ENCODE measurements at regions not wholly inside any gene's neighbourhood (a gene's known extent, or its start where the extent isn't known, plus 50 kb on each side); places are given as distances from the start of the nearest gene placed in this dataset.

GRCh38 chr19:29415507-29415906 lies 110.3 kb upstream of the VSTM2B start:
- DNase-seq (ENCODE audit: extremely low spot score, insufficient read length, low read depth) (no peak), FAIRE-seq (no peak)

- FAIRE-seq (no peak), DNase-seq (ENCODE audit: extremely low spot score, insufficient read length, low read depth) (no peak)
Observed at GRCh38 chr19:29417048-29417447, 108.7 kb upstream of the VSTM2B start.

GRCh38 chr19:29418201-29418600 lies 107.6 kb upstream of the VSTM2B start:
- no peak for FAIRE-seq
- no peak for DNase-seq (ENCODE audit: extremely low spot score, insufficient read length, low read depth)

- DNase-seq (ENCODE audit: extremely low spot score, insufficient read length, low read depth) (no peak), FAIRE-seq (no peak)
Observed at GRCh38 chr19:29420065-29420464, 105.7 kb upstream of the VSTM2B start.

- no peak for FAIRE-seq
- DNase-seq (ENCODE audit: extremely low spot score, insufficient read length, low read depth) = no peak
Observed at GRCh38 chr19:29420482-29421195, 105.2 kb upstream of the VSTM2B start.

GRCh38 chr19:29421196-29421545 lies 104.6 kb upstream of the VSTM2B start:
- no peak for DNase-seq (ENCODE audit: extremely low spot score, insufficient read length, low read depth)
- no peak for FAIRE-seq

GRCh38 chr19:29422047-29422446 lies 103.7 kb upstream of the VSTM2B start:
- no peak for FAIRE-seq
- DNase-seq (ENCODE audit: extremely low spot score, insufficient read length, low read depth) = no peak

- no peak for FAIRE-seq
Observed at GRCh38 chr19:29422486-29423085, 103.2 kb upstream of the VSTM2B start.

GRCh38 chr19:29428071-29428470 lies 97.7 kb upstream of the VSTM2B start:
- FAIRE-seq (no peak), DNase-seq (ENCODE audit: extremely low spot score, insufficient read length, low read depth) (no peak)

More at GRCh38 chr19:29422486-29423085, 103.2 kb upstream of the VSTM2B start:
- DNase-seq (ENCODE audit: extremely low spot score, insufficient read length, low read depth) = no peak

- no peak for DNase-seq (ENCODE audit: extremely low spot score, insufficient read length, low read depth)
- no peak for FAIRE-seq
Observed at GRCh38 chr19:29429021-29429420, 96.8 kb upstream of the VSTM2B start.

- FAIRE-seq (no peak), DNase-seq (ENCODE audit: extremely low spot score, insufficient read length, low read depth) (no peak)
Observed at GRCh38 chr19:29429581-29429980, 96.2 kb upstream of the VSTM2B start.

GRCh38 chr19:29431332-29431731 lies 94.5 kb upstream of the VSTM2B start:
- FAIRE-seq (no peak), DNase-seq (ENCODE audit: extremely low spot score, insufficient read length, low read depth) (no peak)

GRCh38 chr19:29432677-29433076 lies 93.1 kb upstream of the VSTM2B start:
- FAIRE-seq (no peak), DNase-seq (ENCODE audit: extremely low spot score, insufficient read length, low read depth) (no peak)

GRCh38 chr19:29436591-29437103 lies 89.1 kb upstream of the VSTM2B start:
- FAIRE-seq = no peak
- no peak for DNase-seq (ENCODE audit: extremely low spot score, insufficient read length, low read depth)

- DNase-seq (ENCODE audit: extremely low spot score, insufficient read length, low read depth) (no peak), FAIRE-seq (no peak)
Observed at GRCh38 chr19:29439021-29439420, 86.8 kb upstream of the VSTM2B start.

GRCh38 chr19:29439688-29440550 lies 85.9 kb upstream of the VSTM2B start:
- FAIRE-seq (no peak), DNase-seq (ENCODE audit: extremely low spot score, insufficient read length, low read depth) (no peak)

GRCh38 chr19:29442094-29442493 lies 83.7 kb upstream of the VSTM2B start:
- FAIRE-seq = no peak
- no peak for DNase-seq (ENCODE audit: extremely low spot score, insufficient read length, low read depth)

- DNase-seq (ENCODE audit: extremely low spot score, insufficient read length, low read depth) (no peak), FAIRE-seq (no peak)
Observed at GRCh38 chr19:29442910-29443309, 82.9 kb upstream of the VSTM2B start.

GRCh38 chr19:29445246-29445645 lies 80.5 kb upstream of the VSTM2B start:
- FAIRE-seq (no peak), DNase-seq (ENCODE audit: extremely low spot score, insufficient read length, low read depth) (no peak)

GRCh38 chr19:29446361-29446760 lies 79.4 kb upstream of the VSTM2B start:
- no peak for DNase-seq (ENCODE audit: extremely low spot score, insufficient read length, low read depth)
- no peak for FAIRE-seq

- DNase-seq (ENCODE audit: extremely low spot score, insufficient read length, low read depth) (no peak), FAIRE-seq (no peak)
Observed at GRCh38 chr19:29448046-29448445, 77.7 kb upstream of the VSTM2B start.

Data from GM18507 (cell line).